T-helper 17 cell (primary cell): ENCODE measurements at regions not wholly inside any gene's neighbourhood (a gene's known extent, or its start where the extent isn't known, plus 50 kb on each side); places are given as distances from the start of the nearest gene placed in this dataset.
"Not testable (repeated sequence)": the region's sequence is repeated elsewhere in the genome, so short reads cannot be mapped to it uniquely, and the experiment has no call there.

Source experiments
- ATAC-seq: fragments of 150-1000 bp; cut with Tn5 transposase; 2 replicates; pipeline ENCODE4 v1.10.0; 2021; ENCODE audit warnings: mild to moderate bottlenecking, moderate library complexity
- DNase-seq, 3 donors: peaks; one replicate each; pipeline versions ENCODE4 v3.0.0 to v3.0.0-alpha.2; 2020 to 2021
- H3K9me3 ChIP-seq: one replicate; pipeline ENCODE4 v1.7.0; 2013; ENCODE audit warnings: low read length, mild to moderate bottlenecking; ENCODE audit not compliant: control insufficient read depth, poor library complexity, severe bottlenecking
- H3K27ac Mint-ChIP-seq: one replicate; pipeline ENCODE4 v1.8.0; 2022; ENCODE audit warnings: mild to moderate bottlenecking, moderate library complexity, mixed read lengths
- H3K27me3 Mint-ChIP-seq: one replicate; pipeline ENCODE4 v1.8.0; 2022; ENCODE audit warnings: mixed read lengths
- H3K36me3 Mint-ChIP-seq: one replicate; pipeline ENCODE4 v1.8.0; 2022; ENCODE audit warnings: low read depth, mixed read lengths
- H3K4me1 Mint-ChIP-seq: one replicate; pipeline ENCODE4 v1.8.0; 2022; ENCODE audit warnings: mild to moderate bottlenecking, mixed read lengths
- H3K4me3 Mint-ChIP-seq: one replicate; pipeline ENCODE4 v1.8.0; 2022; ENCODE audit warnings: mild to moderate bottlenecking, moderate library complexity, mixed read lengths

DNA sequence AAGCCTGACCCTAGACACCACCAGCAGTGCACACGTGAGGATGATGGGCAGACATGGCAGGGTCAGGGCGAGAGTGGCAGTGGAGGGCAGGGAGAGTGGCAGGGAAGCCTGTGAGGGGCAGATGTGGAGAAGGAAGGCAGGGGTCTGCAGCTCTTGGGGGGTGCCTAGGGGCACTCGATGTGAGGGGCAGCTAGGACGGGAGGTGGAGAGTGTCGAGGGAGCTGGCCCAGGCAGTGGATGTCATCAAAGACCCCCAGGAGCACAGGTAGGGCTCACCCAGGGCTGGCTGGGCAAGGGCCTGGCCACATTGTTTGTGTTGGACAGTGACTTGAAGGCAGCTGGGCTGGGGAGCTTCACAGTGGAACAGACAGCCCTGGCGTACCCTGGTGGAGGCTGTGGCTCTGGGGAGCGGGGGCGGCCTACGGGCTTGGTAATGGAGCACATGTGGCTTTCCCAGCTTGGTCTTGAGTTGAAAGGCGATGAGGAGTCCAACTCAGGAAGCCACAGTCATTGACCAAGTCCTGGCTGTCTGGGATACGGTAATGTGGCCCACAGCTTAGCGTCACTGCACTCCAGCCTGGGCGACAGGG lies 87.1 kb downstream of the RTP5 start:
- no peaks in the 10 kb centered on the region for H3K9me3 ChIP-seq
- no peak overlapping the region for H3K27ac Mint-ChIP-seq
- H3K4me1 Mint-ChIP-seq = peaks cover 11% of the 10 kb centered on the region
- H3K4me3 Mint-ChIP-seq = no peak overlapping the region
- H3K27me3 Mint-ChIP-seq = no peaks in the 10 kb centered on the region
- ATAC-seq (no peak), DNase-seq (no peak)
- H3K36me3 Mint-ChIP-seq = peaks cover 8% of the 10 kb centered on the region

DNA sequence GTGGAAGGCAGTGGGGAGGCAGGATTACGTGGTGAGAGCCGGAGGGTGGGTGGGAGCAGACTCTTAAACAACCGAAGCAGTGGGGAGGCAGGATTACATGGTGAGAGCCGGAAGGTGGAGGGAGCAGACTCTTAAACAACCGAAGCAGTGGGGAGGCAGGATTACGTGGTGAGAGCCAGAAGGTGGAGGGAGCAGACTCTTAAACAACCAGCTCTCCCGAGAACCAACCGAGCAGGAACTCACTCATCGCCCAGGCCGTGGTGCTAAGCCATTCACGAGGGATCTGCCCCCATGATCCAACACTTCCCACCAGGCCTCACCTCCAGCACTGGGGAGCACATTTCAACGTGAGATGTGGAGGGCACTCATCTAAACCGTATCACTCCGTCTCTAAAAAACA lies 87.7 kb downstream of the RTP5 start:
- no peaks in the 10 kb centered on the region for H3K9me3 ChIP-seq
- H3K36me3 Mint-ChIP-seq = peaks cover 8% of the 10 kb centered on the region
- ATAC-seq (no peak), DNase-seq (no peak)
- H3K27me3 Mint-ChIP-seq = no peaks in the 10 kb centered on the region
- H3K4me3 Mint-ChIP-seq = no peak overlapping the region
- peaks cover 11% of the 10 kb centered on the region for H3K4me1 Mint-ChIP-seq
- no peak overlapping the region for H3K27ac Mint-ChIP-seq

DNA sequence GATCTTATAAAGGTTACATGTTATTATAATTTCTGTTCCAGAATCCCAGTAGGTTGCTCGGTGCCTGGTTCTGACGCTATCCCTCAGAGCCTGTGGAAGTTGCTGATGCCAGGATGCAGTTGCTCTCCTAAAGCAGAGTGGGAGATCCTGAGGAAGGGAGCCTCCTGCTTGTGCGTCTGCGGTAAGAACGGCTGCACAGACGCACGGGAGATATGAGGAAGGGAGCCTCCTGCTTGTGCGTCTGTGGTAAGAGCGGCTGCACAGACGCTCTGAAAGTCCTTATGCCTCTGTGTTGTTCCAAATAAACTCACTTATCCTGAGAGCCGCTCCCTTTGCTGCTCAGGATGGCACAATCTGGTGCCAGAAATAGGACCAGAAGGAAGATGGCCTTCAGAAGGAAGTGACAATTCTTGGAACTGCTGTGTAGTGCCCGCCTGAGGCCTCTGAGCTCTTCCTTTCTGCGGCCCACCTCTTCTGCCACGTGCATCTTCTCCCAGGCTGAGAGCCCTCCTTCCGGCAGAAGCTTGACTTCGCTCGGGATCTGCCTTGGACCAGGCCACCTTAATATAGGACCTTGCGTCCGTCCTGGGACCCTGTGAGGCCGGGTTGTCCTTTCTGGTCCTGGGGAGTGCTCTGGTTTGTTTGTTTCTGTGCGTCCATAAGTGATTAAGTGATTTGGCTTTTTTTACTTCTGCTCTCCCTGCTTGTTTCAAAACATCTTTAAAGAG lies 89.5 kb downstream of the RTP5 start:
- no peaks in the 10 kb centered on the region for H3K9me3 ChIP-seq
- no peak overlapping the region for H3K4me3 Mint-ChIP-seq
- H3K4me1 Mint-ChIP-seq = peaks cover 11% of the 10 kb centered on the region
- DNase-seq = no peak
- peaks cover 8% of the 10 kb centered on the region for H3K36me3 Mint-ChIP-seq
- no peak overlapping the region for H3K27ac Mint-ChIP-seq
- no peaks in the 10 kb centered on the region for H3K27me3 Mint-ChIP-seq
- no peak for ATAC-seq

DNA sequence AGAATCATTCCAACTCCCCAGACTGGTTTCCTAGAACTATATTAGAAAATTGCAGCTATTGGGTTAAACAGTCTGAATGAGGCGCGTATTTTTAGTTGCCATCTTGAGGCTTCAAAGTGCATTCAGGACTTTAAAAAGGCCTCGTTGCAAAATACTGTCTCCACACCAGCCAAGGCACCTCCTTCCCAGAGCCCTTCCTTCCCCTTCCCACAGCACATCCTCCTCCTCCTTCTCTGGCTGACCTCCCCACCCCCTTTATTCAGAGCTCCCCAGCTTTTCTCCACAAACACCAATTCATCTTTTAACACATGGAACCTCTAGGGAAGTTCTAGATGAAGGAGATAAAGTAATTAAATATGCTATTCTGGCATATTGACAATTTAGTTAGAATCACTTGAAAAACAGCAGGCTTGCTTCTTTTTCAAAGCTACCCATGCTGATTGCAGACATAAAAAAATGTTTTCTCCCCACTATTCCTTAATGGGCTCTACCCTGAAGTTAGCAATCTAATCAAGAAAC lies 90.3 kb downstream of the RTP5 start:
- no peak for DNase-seq
- peaks cover 8% of the 10 kb centered on the region for H3K36me3 Mint-ChIP-seq
- peaks cover 11% of the 10 kb centered on the region for H3K4me1 Mint-ChIP-seq
- H3K4me3 Mint-ChIP-seq = no peak overlapping the region
- no peaks in the 10 kb centered on the region for H3K27me3 Mint-ChIP-seq
- ATAC-seq = no peak
- H3K9me3 ChIP-seq = no peaks in the 10 kb centered on the region
- H3K27ac Mint-ChIP-seq = no peak overlapping the region

DNA sequence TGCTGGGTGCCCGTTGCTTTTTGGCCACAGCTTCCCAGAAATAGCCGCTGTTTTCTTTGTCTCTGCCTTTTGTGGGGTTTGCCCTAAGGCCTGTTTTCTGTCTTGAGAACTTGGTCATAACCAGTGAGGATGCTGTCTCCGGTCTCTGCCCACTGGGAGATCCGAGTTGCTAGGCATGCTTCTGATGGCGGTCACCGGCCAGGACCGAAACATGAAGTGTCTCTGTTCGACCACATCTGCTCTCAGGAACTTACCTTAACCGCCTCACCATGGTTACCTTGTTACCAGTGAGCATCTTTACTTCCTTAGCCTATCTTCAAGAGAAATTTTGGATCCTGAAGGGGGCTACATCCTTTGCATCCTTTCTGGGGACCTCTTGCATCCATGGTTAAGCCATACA lies 91.9 kb downstream of the RTP5 start:
- Mint-ChIP-seq H3K36me3 (peaks cover 5% of the 10 kb centered on the region), H3K4me3 (no peak overlapping the region)
- no peak for DNase-seq

DNA sequence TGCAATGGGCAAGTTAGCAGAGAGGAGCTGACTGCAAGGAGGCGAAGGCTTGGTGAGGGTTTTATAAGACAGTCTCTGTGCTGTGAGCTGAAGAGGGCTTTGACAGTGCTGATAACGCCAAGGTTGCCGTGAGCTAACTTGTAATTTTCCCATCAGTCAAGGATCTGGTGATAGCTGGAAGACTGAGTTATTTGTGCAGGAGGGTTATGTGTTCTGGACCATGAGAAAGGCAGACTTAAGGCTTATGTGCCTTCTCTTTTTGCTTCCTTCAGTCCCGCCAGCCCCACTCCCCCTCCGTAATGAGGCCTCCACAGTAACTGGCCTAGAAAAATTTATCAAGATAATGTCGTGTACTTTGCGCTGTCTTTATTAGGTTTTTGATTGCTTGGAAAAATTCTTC lies 94.6 kb downstream of the RTP5 start:
- no peak overlapping the region for H3K27ac Mint-ChIP-seq
- peaks cover 19% of the 10 kb centered on the region for H3K4me1 Mint-ChIP-seq
- no peak overlapping the region for H3K4me3 Mint-ChIP-seq
- no peak for ATAC-seq
- H3K27me3 Mint-ChIP-seq = no peaks in the 10 kb centered on the region
- H3K9me3 ChIP-seq = no peaks in the 10 kb centered on the region
- DNase-seq = no peak
- H3K36me3 Mint-ChIP-seq = peaks cover 2% of the 10 kb centered on the region

More for the DNA sequence above, 91.9 kb downstream of the RTP5 start:
- H3K27me3 Mint-ChIP-seq = no peaks in the 10 kb centered on the region
- no peak overlapping the region for H3K27ac Mint-ChIP-seq
- no peak for ATAC-seq
- peaks cover 17% of the 10 kb centered on the region for H3K4me1 Mint-ChIP-seq
- H3K9me3 ChIP-seq = no peaks in the 10 kb centered on the region

DNA sequence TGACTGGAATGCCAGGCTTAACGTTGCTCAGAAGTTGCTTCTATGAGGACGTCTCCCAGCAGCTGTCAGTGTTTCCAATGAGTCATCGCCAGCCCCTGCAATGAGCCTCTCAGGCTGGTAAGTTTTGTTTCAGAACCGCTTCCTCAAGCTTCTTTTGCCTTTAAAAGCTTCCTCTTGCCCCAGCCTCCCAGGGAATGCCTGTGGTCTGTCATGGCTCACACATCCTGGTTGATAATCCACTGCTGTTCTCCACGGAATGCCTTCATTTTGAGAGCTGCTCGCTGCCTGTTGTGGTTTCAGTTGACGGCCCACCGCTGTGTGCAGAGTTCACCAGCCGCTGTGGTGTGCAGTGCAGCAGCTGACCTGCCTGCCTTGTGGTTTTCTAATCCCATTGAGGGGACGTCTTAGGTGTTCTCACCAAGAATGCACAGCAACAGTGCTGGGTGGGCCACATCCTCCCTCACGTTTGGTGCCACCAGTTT lies 96.4 kb downstream of the RTP5 start:
- H3K4me1 Mint-ChIP-seq = peaks cover 17% of the 10 kb centered on the region
- H3K9me3 ChIP-seq = no peaks in the 10 kb centered on the region
- ATAC-seq (peak; percentile 82), DNase-seq (no peak)
- no peaks in the 10 kb centered on the region for H3K27me3 Mint-ChIP-seq
- no peaks in the 10 kb centered on the region for H3K36me3 Mint-ChIP-seq
- peak overlapping the region; percentile 81 for H3K27ac Mint-ChIP-seq
- H3K4me3 Mint-ChIP-seq = peak overlapping the region; percentile 82

DNA sequence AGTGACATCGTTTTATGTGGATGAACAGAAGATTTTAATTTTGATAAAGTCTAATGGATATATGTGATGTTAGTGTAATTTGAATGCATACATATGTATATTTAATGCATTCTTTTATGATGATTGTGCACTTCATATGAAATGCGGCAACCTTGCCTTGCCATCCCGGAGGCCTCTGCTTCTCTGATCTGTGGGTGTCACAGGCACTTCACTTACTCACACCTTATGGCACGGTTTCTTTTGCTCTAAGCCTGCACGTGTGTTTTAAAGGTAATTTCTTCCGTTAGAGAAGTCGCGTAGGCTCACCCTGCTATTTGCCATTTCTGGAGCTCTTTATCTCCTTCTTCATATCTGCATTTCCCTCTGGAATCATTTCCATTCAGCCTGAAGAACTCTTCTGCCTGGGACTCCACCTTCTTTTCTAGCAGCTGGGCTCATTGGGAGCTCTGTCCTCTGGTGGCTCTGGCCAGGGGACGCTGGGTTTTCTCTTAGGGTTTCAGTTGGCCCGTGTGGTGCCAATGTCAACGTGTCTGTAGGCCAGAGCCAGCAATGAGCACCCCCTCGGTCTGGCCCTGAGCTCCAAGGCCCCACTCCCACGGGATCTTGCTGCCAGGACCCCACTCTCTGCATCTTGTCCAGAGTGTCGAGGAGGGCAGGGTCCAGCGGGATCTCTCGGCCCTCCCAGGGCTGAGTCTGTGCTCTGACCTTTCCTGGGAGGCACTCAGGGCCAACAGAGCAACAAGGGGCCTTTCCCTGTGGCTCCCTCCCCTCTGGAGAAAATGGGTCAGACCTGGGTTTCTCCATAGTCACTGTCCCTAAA lies 97.3 kb downstream of the RTP5 start:
- Mint-ChIP-seq H3K27me3 (no peaks in the 10 kb centered on the region), H3K27ac (peak overlapping the region; percentile 81), H3K36me3 (no peaks in the 10 kb centered on the region), H3K4me1 (peaks cover 17% of the 10 kb centered on the region), H3K4me3 (peak overlapping the region; percentile 82)
- ATAC-seq = no peak
- H3K9me3 ChIP-seq = no peaks in the 10 kb centered on the region
- no peak for DNase-seq

DNA sequence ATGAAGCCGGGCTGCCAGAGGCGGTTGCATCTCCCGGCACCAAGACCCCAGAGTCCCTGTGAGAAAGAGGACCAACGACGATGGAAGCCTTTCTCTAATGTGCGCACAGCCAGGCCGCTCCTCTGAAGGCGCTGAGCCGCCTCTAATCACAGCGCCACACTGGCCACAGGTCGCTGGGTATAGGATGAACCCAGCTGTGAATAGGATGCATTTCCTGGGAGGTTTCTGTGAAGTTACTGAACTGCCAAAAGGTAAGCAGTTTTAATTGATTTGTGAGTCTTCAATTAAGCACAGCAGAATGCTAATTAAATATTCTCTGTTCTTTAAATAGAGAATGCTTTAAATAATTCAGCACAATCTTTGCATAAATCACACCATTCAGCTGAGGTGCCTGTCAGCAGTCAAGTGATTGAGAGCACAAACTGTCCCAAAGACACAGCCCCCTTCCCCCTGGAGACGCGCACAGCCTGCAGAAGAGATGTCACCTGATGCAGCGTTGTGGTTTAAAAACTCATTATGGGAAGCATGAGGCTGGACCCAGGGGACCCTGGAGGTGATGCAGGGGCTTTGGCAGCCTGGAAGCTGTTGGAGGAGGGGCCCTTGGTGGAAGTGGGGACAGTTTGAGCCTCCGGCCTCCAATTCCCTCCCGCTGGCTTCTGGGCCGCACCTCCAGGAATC lies 98.1 kb downstream of the RTP5 start:
- Mint-ChIP-seq H3K4me3 (no peak overlapping the region), H3K27me3 (no peaks in the 10 kb centered on the region), H3K36me3 (no peaks in the 10 kb centered on the region), H3K4me1 (peaks cover 17% of the 10 kb centered on the region), H3K27ac (no peak overlapping the region)
- H3K9me3 ChIP-seq = no peaks in the 10 kb centered on the region
- peak; percentile 20 for ATAC-seq
- no peak for DNase-seq

DNA sequence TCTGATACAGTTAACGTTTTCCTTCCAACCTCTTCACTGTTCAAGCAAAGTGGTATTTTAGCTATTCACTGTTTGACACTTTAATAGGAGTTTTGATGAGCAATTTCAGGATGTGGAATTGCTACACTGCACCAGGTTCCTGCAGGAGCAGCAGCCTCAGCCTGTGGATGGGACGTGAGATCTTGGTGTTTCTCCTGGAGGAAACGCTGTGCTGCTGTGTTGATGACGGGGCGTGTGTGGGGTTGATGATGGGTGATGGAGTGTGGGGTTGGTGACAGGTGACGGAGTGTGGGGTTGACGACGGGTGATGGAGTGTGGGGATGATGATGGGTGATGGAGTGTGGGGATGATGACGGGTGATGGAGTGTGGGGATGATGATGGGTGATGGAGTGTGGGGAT lies 98.9 kb downstream of the RTP5 start:
- H3K36me3 Mint-ChIP-seq = peaks cover 3% of the 10 kb centered on the region
- no peak overlapping the region for H3K4me3 Mint-ChIP-seq
- H3K9me3 ChIP-seq = no peaks in the 10 kb centered on the region
- H3K27ac Mint-ChIP-seq = no peak overlapping the region
- H3K27me3 Mint-ChIP-seq = no peaks in the 10 kb centered on the region
- DNase-seq (no peak), ATAC-seq (no peak)
- peaks cover 19% of the 10 kb centered on the region for H3K4me1 Mint-ChIP-seq

DNA sequence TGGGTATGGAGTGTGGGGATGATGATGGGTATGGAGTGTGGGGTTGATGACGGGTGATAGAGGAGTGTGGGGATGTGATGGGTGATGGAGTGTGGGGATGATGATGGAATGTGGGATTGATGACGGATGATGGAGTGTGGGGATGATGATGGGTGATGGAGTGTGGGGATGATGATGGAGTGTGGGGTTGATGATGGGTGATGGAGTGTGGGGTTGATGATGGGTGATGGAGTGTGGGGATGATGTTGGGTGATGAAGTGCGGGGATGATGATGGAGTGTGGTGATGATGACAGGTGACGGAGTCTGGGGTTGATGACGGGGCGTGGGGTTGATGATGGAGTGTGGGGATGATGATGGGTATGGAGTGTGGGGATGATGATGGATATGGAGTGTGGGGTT lies 99.7 kb downstream of the RTP5 start:
- H3K27ac Mint-ChIP-seq, ATAC-seq: not testable (repeated sequence)
- peaks cover 19% of the 10 kb centered on the region for H3K4me1 Mint-ChIP-seq

DNA sequence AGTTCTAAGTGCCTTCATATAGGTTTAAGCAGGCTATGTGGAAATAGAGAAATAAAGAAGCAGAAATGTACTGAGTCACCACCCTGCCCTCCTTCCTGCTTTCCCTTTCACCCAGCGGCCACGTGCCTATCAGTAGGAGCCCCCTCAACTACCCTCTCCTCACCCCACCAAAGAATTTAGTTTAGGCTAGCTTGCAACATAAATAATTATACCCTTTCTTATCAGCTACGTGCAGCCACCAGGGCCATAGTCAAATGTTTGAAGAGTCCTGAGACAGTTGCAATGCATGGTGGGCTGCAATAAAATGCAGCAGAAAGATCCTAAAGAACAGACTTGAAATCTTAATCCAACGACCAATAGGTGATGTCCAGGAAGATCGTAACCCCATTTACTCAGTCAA lies 101.2 kb downstream of the RTP5 start:
- DNase-seq = no peak
- no peak for ATAC-seq
- Mint-ChIP-seq H3K4me3 (no peak overlapping the region), H3K27ac (no peak overlapping the region), H3K27me3 (no peaks in the 10 kb centered on the region), H3K4me1 (peaks cover 15% of the 10 kb centered on the region), H3K36me3 (peaks cover 3% of the 10 kb centered on the region)
- H3K9me3 ChIP-seq = no peaks in the 10 kb centered on the region

More for the DNA sequence above, 99.7 kb downstream of the RTP5 start:
- H3K36me3 Mint-ChIP-seq, H3K27me3 Mint-ChIP-seq, DNase-seq, H3K9me3 ChIP-seq, H3K4me3 Mint-ChIP-seq: not testable (repeated sequence)

DNA sequence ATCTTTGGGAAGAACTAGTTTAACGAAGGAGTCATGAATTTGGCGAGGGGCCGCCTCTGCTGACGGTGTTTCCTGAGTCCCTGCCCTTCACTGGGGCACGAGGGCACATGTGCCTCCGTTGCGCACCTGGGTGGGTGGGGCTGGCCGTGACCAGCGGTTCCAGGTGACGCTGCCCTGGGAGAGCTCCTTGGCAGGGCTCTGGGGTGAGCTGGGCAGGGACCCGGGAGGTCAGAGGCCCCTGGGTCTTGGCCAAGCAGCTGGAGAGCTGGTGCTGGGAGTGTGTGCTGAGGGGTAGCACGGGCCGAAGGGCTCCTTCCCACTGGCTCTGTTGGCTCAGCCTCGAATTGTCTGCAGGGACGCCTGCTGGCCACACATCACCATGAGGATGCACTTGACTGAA lies 104.6 kb downstream of the RTP5 start:
- peaks cover 3% of the 10 kb centered on the region for H3K36me3 Mint-ChIP-seq
- no peaks in the 10 kb centered on the region for H3K27me3 Mint-ChIP-seq
- ATAC-seq = no peak
- H3K4me3 Mint-ChIP-seq = no peak overlapping the region
- H3K27ac Mint-ChIP-seq = no peak overlapping the region
- peaks cover 2% of the 10 kb centered on the region for H3K4me1 Mint-ChIP-seq
- no peaks in the 10 kb centered on the region for H3K9me3 ChIP-seq
- no peak for DNase-seq
